CD14-positive monocyte (primary cell): ENCODE measurements at regions not wholly inside any gene's neighbourhood (a gene's known extent, or its start where the extent isn't known, plus 50 kb on each side); places are given as distances from the start of the nearest gene placed in this dataset.

ENCODE experiments used
- DNase-seq, 3 donors: peaks; one replicate each; pipeline ENCODE4 v3.0.0-alpha.2; 2011 to 2022
- H2AFZ ChIP-seq: 2 replicates; pipeline ENCODE4 v1.6.0; 2012; ENCODE audit warnings: mild to moderate bottlenecking, low read depth, low read length, inconsistent platforms; ENCODE audit not compliant: insufficient read depth, poor library complexity, severe bottlenecking
- H3K27ac ChIP-seq, 2 donors: 1 replicate in 1 of 2; 2 replicates in 1 of 2; pipeline ENCODE4 v1.5.1; 2012 to 2013; ENCODE audit warnings: low read length in 2 of 2, control low read depth in 1 of 2, inconsistent platforms in 1 of 2, low read depth in 1 of 2, mild to moderate bottlenecking in 1 of 2
- H3K27me3 ChIP-seq, 2 donors: one replicate each; pipeline versions ENCODE4 v1.6.0 to v1.6.1; 2011 to 2013; ENCODE audit warnings: low read length in 2 of 2; ENCODE audit not compliant: control insufficient read depth in 2 of 2, insufficient read depth in 2 of 2
- H3K36me3 ChIP-seq, 2 donors: replicated peaks in 1 of 2; 1 replicate in 1 of 2; 2 replicates in 1 of 2; pipeline versions ENCODE4 v1.5.1 to v1.6.1; 2012 to 2013; ENCODE audit warnings: low read length in 2 of 2, control low read depth in 1 of 2, inconsistent platforms in 1 of 2, mild to moderate bottlenecking in 1 of 2; ENCODE audit not compliant: insufficient read depth in 2 of 2, control insufficient read depth in 1 of 2
- H3K4me1 ChIP-seq, 2 donors: 1 replicate in 1 of 2; 2 replicates in 1 of 2; pipeline versions ENCODE4 v1.5.1 to v1.6.1; 2012 to 2013; ENCODE audit warnings: low read length in 2 of 2, control low read depth in 1 of 2, inconsistent platforms in 1 of 2, mild to moderate bottlenecking in 1 of 2, moderate library complexity in 1 of 2; ENCODE audit not compliant: insufficient read depth in 2 of 2, control insufficient read depth in 1 of 2
- H3K4me2 ChIP-seq: replicated peaks from 2 replicates; pipeline ENCODE3; 2012; ENCODE audit warnings: low read length, moderate library complexity, mild to moderate bottlenecking; ENCODE audit not compliant: poor library complexity, severe bottlenecking; ENCODE audit errors: extremely low read depth
- H3K4me3 ChIP-seq, 3 experiments: fragments of 200-600 bp in 1 of 3; sonication (generic) in 1 of 3; replicated peaks in 1 of 3; 1 replicate in 2 of 3; 2 replicates in 1 of 3; pipeline ENCODE4 v1.5.1; 2011 to 2013; ENCODE audit warnings: low read length in 3 of 3, mild to moderate bottlenecking in 3 of 3, control low read depth in 2 of 3, low read depth in 2 of 3, inconsistent platforms in 1 of 3, moderate library complexity in 1 of 3
- H3K79me2 ChIP-seq: 2 replicates; pipeline ENCODE4 v1.6.0; 2012; ENCODE audit warnings: mild to moderate bottlenecking, control low read depth, inconsistent platforms, low read length, moderate library complexity; ENCODE audit not compliant: insufficient read depth
- H3K9ac ChIP-seq: 2 replicates; pipeline ENCODE4 v1.6.0; 2017; ENCODE audit warnings: low read length, mild to moderate bottlenecking; ENCODE audit not compliant: insufficient read depth, poor library complexity, severe bottlenecking
- H3K9me3 ChIP-seq, 2 donors: replicated peaks in 1 of 2; 1 replicate in 1 of 2; 2 replicates in 1 of 2; pipeline versions ENCODE4 v1.5.1 to v1.6.1; 2012 to 2013; ENCODE audit warnings: low read length in 2 of 2, control low read depth in 1 of 2; ENCODE audit not compliant: control insufficient read depth in 1 of 2, insufficient read depth in 1 of 2
- H4K20me1 ChIP-seq: 2 replicates; pipeline ENCODE4 v1.6.0; 2012; ENCODE audit warnings: mild to moderate bottlenecking, low read length, control low read depth, moderate library complexity; ENCODE audit not compliant: insufficient read depth
- H3K27ac Mint-ChIP-seq, 7 donors: one replicate each; pipeline ENCODE4 v1.8.0; 2020; ENCODE audit warnings: mild to moderate bottlenecking in 7 of 7, mixed read lengths in 7 of 7, moderate library complexity in 6 of 7, inconsistent platforms in 2 of 7
- H3K27me3 Mint-ChIP-seq, 3 donors: one replicate each; pipeline ENCODE4 v1.8.0; 2021 to 2022; ENCODE audit warnings: low read depth in 3 of 3, mild to moderate bottlenecking in 3 of 3, mixed read lengths in 3 of 3, moderate library complexity in 3 of 3, inconsistent platforms in 1 of 3
- H3K36me3 Mint-ChIP-seq, 2 donors: one replicate each; pipeline ENCODE4 v1.8.0; 2020; ENCODE audit warnings: mixed read lengths in 2 of 2, inconsistent platforms in 1 of 2, mild to moderate bottlenecking in 1 of 2
- H3K4me1 Mint-ChIP-seq: one replicate; pipeline ENCODE4 v1.8.0; 2020; ENCODE audit warnings: mild to moderate bottlenecking, mixed read lengths
- H3K4me3 Mint-ChIP-seq, 2 donors: one replicate each; pipeline ENCODE4 v1.8.0; 2020; ENCODE audit warnings: mild to moderate bottlenecking in 2 of 2, mixed read lengths in 2 of 2, moderate library complexity in 1 of 2
- H3K9me3 Mint-ChIP-seq, 7 donors: one replicate each; pipeline ENCODE4 v1.8.0; 2020 to 2022; ENCODE audit warnings: mixed read lengths in 7 of 7, mild to moderate bottlenecking in 6 of 7, moderate library complexity in 6 of 7, inconsistent platforms in 2 of 7
- CTCF ChIP-seq: fragments of 200-600 bp; IDR thresholded peaks from one replicate; pipeline ENCODE4 v1.8.0; 2022; ENCODE audit warnings: antibody characterized with exemption, mild to moderate bottlenecking
- WGBS: methylation state at CpG from one replicate; pipeline ENCODE4 v1.1.5; 2013; ENCODE audit warnings: missing lambda C conversion rate; ENCODE audit not compliant: insufficient coverage; 5-methylcytosine and 5-hydroxymethylcytosine counted together
- intact Hi-C, 2 donors: fragments of 100-400 bp; cut with micrococcal nuclease; formaldehyde crosslinking; loops; one replicate each; pipeline versions ENCODE4 v1.15.0 to v1.15.1; 2023

GRCh38 chrY:13869611-13870010 is 116.7 kb downstream of the VCY start:
- DNase-seq, result no peak

GRCh38 chrY:13871426-13871825 is 114.8 kb downstream of the VCY start:
- intact Hi-C loops, result no loop called here
- peaks cover 0 to 36% of the 10 kb centered on the region in 2 donors for H3K36me3 Mint-ChIP-seq
- Histone ChIP-seq H4K20me1 (no peaks in the 10 kb centered on the region), H3K27me3 (no peaks in the 10 kb centered on the region), H3K27ac (no peak overlapping the region), H3K36me3 (peaks cover 0 to 6% of the 10 kb centered on the region in 2 donors), H3K9me3 (no peaks in the 10 kb centered on the region), H3K4me1 (no peaks in the 10 kb centered on the region), H3K4me3 (no peak overlapping the region), H3K4me2 (no peak overlapping the region), H3K9ac (no peak overlapping the region), H3K79me2 (no peaks in the 10 kb centered on the region), H2AFZ (no peak overlapping the region)
- peaks cover 0 to 2% (median 0%) of the 10 kb centered on the region in 3 donors for H3K27me3 Mint-ChIP-seq
- no peaks in the 10 kb centered on the region for H3K4me1 Mint-ChIP-seq
- WGBS, result no CpG with 5 or more reads among the region's 5 CpGs
- no peak for DNase-seq
- H3K9me3 Mint-ChIP-seq, result peaks cover 0 to 5% (median 0%) of the 10 kb centered on the region in 7 donors
- no peak overlapping the region for H3K4me3 Mint-ChIP-seq
- no peak for TF ChIP-seq CTCF
- no peak overlapping the region for H3K27ac Mint-ChIP-seq

More at GRCh38 chrY:13869611-13870010, 116.7 kb downstream of the VCY start:
- no peak for TF ChIP-seq CTCF
- WGBS, result no CpG with 5 or more reads among the region's 3 CpGs
- Mint-ChIP-seq H3K27ac (peak overlapping the region in 1 of 7 donors; percentile 17), H3K27me3 (peaks cover 0 to 2% (median 0%) of the 10 kb centered on the region in 3 donors), H3K4me1 (no peaks in the 10 kb centered on the region), H3K36me3 (peaks cover 0 to 34% of the 10 kb centered on the region in 2 donors), H3K9me3 (peaks cover 0 to 2% (median 0%) of the 10 kb centered on the region in 7 donors), H3K4me3 (no peak overlapping the region)
- Histone ChIP-seq H4K20me1 (no peaks in the 10 kb centered on the region), H3K36me3 (peaks cover 0 to 6% of the 10 kb centered on the region in 2 donors), H3K9me3 (no peaks in the 10 kb centered on the region), H3K79me2 (no peaks in the 10 kb centered on the region), H3K27me3 (no peaks in the 10 kb centered on the region), H2AFZ (no peak overlapping the region), H3K27ac (no peak overlapping the region), H3K9ac (no peak overlapping the region), H3K4me2 (no peak overlapping the region), H3K4me1 (no peaks in the 10 kb centered on the region), H3K4me3 (no peak overlapping the region)
- intact Hi-C loops, result no loop called here
